HTR-8/SVneo (cell line): ENCODE measurements at regions not wholly inside any gene's neighbourhood (a gene's known extent, or its start where the extent isn't known, plus 50 kb on each side); places are given as distances from the start of the nearest gene placed in this dataset.
"Not testable (repeated sequence)": the region's sequence is repeated elsewhere in the genome, so short reads cannot be mapped to it uniquely, and the experiment has no call there.

Experiments
- DNase-seq: peaks from one replicate; pipeline ENCODE4 v3.0.0; 2011; ENCODE audit warnings: low spot score, mixed read lengths; ENCODE audit not compliant: insufficient read length
- FAIRE-seq: peaks from 2 replicates; lab custom pipeline; 2011; peaks lifted over from hg19 to GRCh38; lab: Jason Lieb, UNC

DNA sequence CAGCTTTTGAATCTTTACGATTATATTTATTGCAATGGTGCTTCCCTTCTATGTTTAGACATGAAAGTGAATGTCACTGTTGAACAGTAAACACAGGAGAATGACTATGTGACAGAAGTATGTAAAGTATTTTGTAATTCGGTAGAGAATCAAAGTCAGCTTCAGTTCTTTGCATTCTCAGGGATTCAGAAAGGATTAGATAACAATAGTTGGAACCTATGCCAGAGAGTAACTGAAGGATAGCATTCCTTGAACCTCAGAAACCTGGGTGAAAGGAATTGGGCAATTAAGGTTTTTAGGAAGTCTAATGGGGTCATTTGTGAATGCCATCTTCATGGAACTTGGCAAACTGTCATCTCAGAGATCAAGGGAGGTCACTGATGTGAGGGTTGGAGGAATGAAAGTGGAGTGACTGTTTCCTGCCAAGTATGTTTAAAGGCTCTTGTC lies 305.3 kb upstream of the DDHD1 start:
- DNase-seq: peak; percentile 71
- FAIRE-seq: peak; percentile 76

DNA sequence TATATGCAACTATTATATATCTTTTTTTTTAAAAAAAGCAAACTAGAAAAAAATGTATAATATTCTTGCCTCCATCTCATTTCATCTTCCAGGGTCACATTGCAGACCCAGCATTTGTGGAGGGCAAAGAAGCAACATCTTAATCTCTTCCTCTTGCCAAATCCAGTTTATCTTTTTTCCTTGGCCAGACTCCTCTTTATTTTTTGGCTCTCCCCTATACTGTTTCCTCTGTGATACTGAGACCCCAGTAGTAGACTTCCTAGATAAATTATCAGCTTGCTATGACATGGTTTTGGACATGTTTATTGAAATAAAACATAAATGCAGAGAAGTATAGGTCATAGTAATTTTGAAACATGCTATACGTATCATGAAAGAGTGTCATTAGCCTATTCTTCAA lies 303.8 kb upstream of the DDHD1 start:
- DNase-seq (no peak), FAIRE-seq (no peak)

GRCh38 chr14:53452005-53452673 lies 299.0 kb upstream of the DDHD1 start:
- peak; percentile 84 for FAIRE-seq

DNA sequence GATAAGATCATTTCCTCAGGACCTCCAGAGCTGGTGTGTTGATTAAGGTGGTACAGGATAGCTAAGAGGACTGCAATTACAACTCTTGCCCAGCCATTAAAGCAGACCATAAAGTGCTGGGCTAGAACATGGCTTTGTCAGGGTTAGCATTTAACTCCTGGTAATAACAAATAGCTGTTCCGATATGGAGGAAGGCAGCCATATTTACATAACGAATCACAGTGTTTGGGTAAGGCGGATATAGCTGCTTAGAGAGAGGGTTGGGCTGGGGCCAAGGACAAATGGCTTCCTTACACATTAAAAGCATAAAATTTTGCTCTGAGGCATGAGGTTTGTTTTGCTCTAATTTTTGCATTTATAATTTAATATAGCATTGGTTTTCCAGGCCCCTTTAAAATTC lies 297.7 kb upstream of the DDHD1 start:
- FAIRE-seq: peak; percentile 44

More at GRCh38 chr14:53452005-53452673, 299.0 kb upstream of the DDHD1 start:
- no peak for DNase-seq

DNA sequence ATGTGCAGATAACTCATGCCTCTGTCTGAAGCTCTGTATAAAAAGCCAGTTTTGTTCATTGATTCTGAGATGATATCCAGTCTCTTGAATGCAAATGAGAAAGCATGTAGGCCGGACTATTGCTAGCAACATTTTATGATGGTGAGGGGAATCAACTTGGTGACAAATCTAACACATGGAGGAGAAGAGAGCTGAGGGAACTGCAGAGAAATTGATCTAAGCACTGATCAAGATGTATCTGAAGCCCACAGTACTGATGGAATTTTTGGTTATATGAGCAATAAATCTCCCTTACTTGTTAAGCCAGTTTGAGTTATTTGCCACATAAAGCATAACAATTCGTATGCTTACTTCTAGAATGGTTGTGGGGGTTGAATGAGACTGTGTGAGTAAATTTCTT lies 295.6 kb upstream of the DDHD1 start:
- FAIRE-seq (peak; percentile 67), DNase-seq (no peak)

More for the DNA sequence above, 297.7 kb upstream of the DDHD1 start:
- DNase-seq: no peak

DNA sequence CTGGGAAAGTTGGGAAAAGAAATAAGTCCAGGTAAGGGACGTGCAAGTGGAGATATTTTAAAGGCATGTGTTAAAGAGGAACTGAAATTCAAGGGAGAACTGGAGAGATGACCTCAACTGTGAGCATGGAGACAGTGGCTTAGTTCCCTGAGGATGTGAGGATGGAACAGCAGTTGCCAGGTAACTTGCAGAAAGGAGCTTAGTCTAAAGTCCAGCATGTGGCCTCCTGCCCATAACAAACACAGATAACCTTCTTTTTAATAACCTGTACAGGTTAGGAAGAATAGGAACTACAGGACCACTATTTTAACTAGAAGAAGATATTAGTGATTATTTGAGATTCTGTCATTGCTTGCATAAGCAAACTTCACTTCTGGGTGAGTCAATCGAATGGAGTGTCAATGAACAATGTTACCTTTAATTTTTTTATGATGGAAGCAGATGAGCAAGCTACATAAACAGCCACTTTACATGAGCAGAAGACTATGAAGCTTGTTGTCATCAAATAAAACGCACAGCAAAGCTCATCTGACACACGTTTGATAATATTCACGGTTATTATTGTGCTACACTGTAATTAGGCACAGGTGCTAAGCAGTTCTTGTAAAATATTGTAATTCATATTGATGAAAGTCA lies 291.7 kb upstream of the DDHD1 start:
- FAIRE-seq (peak; percentile 57), DNase-seq (no peak)

- FAIRE-seq (peak; percentile 4), DNase-seq (no peak)
Measured at GRCh38 chr14:53441789-53442188, 288.7 kb upstream of the DDHD1 start.

- DNase-seq: no peak
- no peak for FAIRE-seq
Measured at GRCh38 chr14:53437858-53438257, 284.7 kb upstream of the DDHD1 start.

DNA sequence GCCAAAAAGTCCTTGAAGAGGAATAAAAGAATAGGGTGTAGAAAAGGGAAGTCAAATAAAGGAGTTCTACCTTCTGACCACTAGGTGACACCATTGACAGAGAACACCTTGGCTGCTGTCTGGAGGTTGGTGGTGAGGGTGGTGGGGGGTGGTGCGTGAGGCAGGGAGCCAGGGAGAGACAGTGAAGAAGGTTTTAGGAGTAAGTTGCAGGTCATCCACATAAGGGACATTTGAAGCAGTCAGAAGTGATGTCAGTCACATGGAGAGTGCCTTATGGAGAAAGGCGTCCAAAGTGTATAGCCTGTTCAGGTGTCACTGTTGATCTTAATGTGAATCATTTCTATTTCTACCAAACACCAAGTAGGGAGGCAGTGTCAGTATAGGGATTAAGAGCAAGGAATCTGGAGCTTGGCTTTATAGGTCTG lies 279.3 kb upstream of the DDHD1 start:
- DNase-seq: peak; percentile 71
- peak; percentile 80 for FAIRE-seq

DNA sequence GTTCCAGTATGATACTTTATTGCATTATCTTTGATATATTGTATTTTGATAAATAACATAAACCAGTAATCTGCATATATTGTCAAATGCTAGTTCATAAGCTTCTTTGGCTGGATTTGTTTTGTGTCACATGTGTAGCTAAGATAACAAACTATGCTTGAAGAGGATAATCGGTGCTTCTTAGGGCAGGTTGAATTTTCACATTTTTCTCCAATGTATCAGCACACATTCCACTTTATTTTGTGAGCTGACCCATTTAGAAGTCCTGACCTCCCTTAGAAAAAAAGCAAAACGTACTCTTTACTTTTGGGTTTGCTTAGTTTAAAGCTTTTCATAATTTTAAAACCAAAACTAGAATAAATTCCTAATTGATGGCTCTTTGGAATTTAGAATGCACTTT lies 277.7 kb upstream of the DDHD1 start:
- DNase-seq (no peak), FAIRE-seq (peak; percentile 76)

GRCh38 chr14:53412819-53413675 lies 259.9 kb upstream of the DDHD1 start:
- FAIRE-seq (peak; percentile 55), DNase-seq (peak; percentile 37)

DNA sequence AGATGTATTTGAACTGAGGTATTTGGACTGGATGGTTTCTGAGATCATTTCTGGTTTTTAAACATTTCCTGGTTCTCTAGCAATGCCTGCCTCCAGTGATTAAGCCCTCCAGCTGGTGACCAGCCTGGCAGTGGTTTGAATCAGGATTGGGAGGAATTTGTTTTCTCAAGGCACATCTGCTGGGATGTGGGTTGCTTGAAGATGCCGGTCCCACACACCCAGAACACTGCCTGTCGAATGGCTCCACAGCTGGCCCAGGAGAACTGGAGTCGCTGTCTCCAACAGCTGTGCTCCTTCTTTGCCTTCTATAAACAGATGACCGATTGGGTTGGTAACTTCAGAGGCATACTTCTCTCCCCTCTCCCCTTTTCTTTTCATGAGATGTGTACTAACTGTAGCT lies 258.0 kb upstream of the DDHD1 start:
- DNase-seq (no peak), FAIRE-seq (no peak)

DNA sequence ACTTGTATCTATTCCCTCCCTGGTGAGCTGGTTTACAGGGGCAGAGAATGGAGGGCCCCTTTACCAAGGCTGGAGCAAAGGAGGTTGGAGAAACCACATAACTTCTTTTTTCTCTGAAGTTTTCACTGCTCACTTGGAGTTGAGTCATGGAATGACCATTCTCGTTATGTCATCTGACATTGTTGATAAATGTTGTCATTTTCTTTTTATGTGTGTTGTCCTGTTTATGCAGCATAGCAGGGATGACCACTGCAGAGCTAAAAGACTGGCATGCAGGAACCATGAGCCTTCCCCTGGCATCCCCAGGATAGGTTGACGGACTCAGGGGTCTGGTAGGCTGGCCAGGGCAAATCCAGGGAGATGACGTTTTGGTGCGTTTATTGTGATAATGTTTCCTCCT lies 256.8 kb upstream of the DDHD1 start:
- FAIRE-seq (peak; percentile 91), DNase-seq (peak; percentile 41)

DNA sequence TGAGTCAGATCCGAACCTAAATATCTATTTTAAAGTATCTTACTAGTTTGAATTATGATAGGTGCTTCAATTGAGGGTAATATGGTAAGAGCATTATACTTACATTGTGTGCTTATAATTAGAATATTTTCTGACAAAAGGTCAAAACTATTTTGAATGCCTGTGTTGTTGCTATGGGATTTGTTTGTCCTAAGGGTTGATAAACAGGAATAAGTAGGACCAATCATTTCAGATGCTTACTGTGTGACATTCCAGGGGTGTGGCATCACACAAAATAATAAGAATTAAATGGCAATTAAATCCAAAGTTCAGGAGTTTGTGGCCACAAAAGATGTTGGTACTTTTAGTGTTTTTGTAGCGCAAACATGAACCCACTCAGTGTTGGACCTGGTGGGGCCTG lies 256.2 kb upstream of the DDHD1 start:
- no peak for DNase-seq
- FAIRE-seq: no peak

DNA sequence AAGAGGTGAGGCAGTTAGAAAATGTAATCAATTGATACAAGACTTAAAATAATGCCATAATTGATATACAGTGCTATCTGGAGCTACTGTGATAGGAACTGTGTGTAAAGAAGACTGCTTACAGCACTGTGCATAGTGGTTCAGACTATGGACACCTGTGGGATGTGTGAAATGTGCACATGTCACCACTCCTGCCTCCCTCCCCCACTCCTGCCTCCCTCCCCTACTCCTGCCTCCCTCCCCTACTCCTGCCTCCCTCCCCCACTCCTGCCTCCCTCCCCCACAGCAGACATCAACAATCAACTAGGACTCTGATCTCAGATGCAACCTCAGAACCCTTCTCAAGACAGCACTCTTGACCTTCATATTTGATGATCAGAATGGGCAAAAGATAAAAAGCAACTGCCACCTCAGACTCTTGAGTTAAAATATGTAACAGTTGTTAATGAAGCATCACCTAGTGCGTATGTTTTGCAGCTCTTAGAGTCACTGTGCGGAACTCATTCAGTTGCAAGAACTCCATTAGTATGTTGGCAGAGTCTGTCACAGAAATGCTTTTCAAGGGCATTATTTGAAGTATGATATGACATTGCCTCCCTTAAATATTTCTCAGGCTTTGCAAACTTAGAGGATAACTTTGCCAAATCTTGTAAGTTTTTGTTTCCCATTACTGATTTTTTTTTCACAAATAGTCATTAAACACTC lies 255.2 kb upstream of the DDHD1 start:
- DNase-seq (no peak), FAIRE-seq (peak; percentile 67)

GRCh38 chr14:53406519-53406918 lies 253.4 kb upstream of the DDHD1 start:
- FAIRE-seq (peak; percentile 69), DNase-seq (no peak)

DNA sequence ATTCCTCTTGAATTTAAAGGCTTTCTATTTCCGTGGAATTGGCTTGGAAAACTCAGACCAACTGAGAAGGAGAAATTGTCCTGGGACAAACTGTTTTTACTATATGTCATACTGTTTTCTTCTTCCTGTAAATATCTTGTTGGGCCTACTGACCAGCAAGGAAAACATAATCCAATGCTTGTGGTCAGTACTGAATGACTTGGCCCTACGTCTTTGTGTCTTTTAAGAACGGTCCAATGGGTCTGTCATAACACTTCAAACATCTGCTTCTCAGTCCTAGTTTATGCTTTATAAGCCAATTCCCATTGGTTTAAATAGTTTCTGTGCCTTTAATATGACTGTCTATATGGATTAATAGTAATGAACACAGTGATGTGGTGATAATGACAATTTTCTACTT lies 248.5 kb upstream of the DDHD1 start:
- DNase-seq (no peak), FAIRE-seq (peak; percentile 4)

DNA sequence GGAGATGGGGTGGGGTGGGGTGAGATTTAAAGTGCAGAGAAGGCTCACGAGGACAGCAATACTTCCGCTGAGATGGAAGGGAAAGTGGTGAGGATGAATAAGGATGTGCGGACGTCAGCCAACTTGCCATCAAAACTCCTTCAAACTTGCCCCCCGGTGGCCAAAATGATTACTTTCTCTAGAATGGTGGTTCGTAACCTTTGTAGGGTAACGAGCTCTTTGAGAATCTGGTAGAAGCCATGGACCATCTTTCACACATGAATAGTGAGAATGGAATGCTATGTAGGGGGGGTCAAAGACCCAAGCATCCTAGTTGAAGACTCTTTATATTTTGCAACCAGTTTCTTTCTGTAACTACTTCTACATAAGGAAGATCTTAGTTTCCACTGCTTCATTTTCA lies 245.9 kb upstream of the DDHD1 start:
- DNase-seq (peak; percentile 49), FAIRE-seq (peak; percentile 81)

- FAIRE-seq (no peak), DNase-seq (no peak)
Measured at GRCh38 chr14:53398616-53399015, 245.5 kb upstream of the DDHD1 start.

DNA sequence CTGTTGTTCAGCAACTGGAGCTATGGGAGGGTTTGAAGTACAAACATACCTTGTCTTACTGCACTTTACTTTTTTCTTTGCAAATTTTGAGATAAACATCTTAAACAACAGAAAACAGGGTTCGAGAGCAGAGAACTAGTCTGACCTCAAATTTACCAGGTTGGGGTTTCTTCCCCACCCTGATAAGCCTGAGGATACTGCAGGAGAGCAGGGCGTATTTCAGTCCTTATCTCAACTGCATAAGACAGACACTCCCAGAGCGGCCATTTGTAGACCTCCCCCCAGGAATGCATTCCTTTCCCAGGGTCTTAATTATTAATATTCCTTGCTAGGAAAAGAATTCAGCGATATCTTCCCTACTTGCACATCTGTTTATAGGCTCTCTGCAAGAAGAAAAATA lies 242.1 kb upstream of the DDHD1 start:
- not testable (repeated sequence) for FAIRE-seq, DNase-seq
